Fibroblast of skin of left quadriceps (primary cell): ENCODE measurements at regions not wholly inside any gene's neighbourhood (a gene's known extent, or its start where the extent isn't known, plus 50 kb on each side); places are given as distances from the start of the nearest gene placed in this dataset.
A peak's percentile ranks its signal among the peaks of the same experiment; 100 is the strongest.

Experiments
- DNase-seq, 2 experiments: peaks; one replicate each; pipeline ENCODE4 v3.0.0-alpha.2; 2013; ENCODE audit warnings: low read depth in 2 of 2

- DNase-seq = no peak
Measured at GRCh38 chr4:126731062-126731461, 901.7 kb upstream of the INTU start.

GRCh38 chr4:126733301-126733700, 899.5 kb upstream of the INTU start:
- DNase-seq = no peak

GRCh38 chr4:126734465-126734864, 898.3 kb upstream of the INTU start:
- no peak for DNase-seq

GRCh38 chr4:126735294-126736132, 897.2 kb upstream of the INTU start:
- DNase-seq = no peak

- no peak for DNase-seq
Measured at GRCh38 chr4:126736133-126736518, 896.6 kb upstream of the INTU start.

- no peak for DNase-seq
Measured at GRCh38 chr4:126737899-126738526, 894.7 kb upstream of the INTU start.

GRCh38 chr4:126738527-126738923, 894.2 kb upstream of the INTU start:
- DNase-seq = no peak

- DNase-seq = no peak
Measured at GRCh38 chr4:126738926-126739325, 893.8 kb upstream of the INTU start.

- DNase-seq = no peak
Measured at GRCh38 chr4:126740687-126741086, 892.1 kb upstream of the INTU start.

- DNase-seq = no peak
Measured at GRCh38 chr4:126742048-126742447, 890.7 kb upstream of the INTU start.

- no peak for DNase-seq
Measured at GRCh38 chr4:126742885-126743284, 889.9 kb upstream of the INTU start.

GRCh38 chr4:126748736-126749135, 884.0 kb upstream of the INTU start:
- DNase-seq = peak; percentile 11 to 13

- DNase-seq = no peak
Measured at GRCh38 chr4:126750723-126751122, 882.0 kb upstream of the INTU start.

- DNase-seq = no peak
Measured at GRCh38 chr4:126752126-126752525, 880.6 kb upstream of the INTU start.

- no peak for DNase-seq
Measured at GRCh38 chr4:126752702-126753101, 880.1 kb upstream of the INTU start.

- no peak for DNase-seq
Measured at GRCh38 chr4:126753592-126753991, 879.2 kb upstream of the INTU start.

GRCh38 chr4:126755506-126755905, 877.3 kb upstream of the INTU start:
- DNase-seq = no peak

- DNase-seq = no peak
Measured at GRCh38 chr4:126756050-126756829, 876.5 kb upstream of the INTU start.

- no peak for DNase-seq
Measured at GRCh38 chr4:126757219-126757618, 875.5 kb upstream of the INTU start.

- DNase-seq = no peak
Measured at GRCh38 chr4:126758493-126758892, 874.3 kb upstream of the INTU start.

- no peak for DNase-seq
Measured at GRCh38 chr4:126761947-126762662, 870.7 kb upstream of the INTU start.

GRCh38 chr4:126762663-126763247, 870.0 kb upstream of the INTU start:
- DNase-seq = no peak
